Upper lobe of left lung (tissue), 6 donors: ENCODE measurements at regions not wholly inside any gene's neighbourhood (a gene's known extent, or its start where the extent isn't known, plus 50 kb on each side); places are given as distances from the start of the nearest gene placed in this dataset.

Experiments
- ATAC-seq, 2 donors: fragments of 200-7000 bp; cut with Tn5 transposase; one replicate each; pipeline ENCODE4 v1.9.1; 2022; ENCODE audit warnings: mild to moderate bottlenecking in 2 of 2, moderate library complexity in 2 of 2; ENCODE audit not compliant: low FRiP score in 2 of 2
- DNase-seq, 2 donors: peaks; one replicate each; pipeline ENCODE4 v3.0.0-alpha.2; 2019 to 2020
- H3K27ac ChIP-seq, 4 donors: fragments of 200-600 bp; sonication (generic); one replicate each; pipeline ENCODE4 v1.5.1; 2016 to 2019
- H3K27me3 ChIP-seq, 4 donors: fragments of 200-600 bp; sonication (generic); one replicate each; pipeline ENCODE4 v1.5.1; 2017 to 2019
- H3K36me3 ChIP-seq, 4 donors: fragments of 200-600 bp; sonication (generic); one replicate each; pipeline ENCODE4 v1.5.1; 2016 to 2019
- H3K4me1 ChIP-seq, 4 donors: fragments of 200-600 bp; sonication (generic); one replicate each; pipeline ENCODE4 v1.5.1; 2018 to 2019
- H3K4me3 ChIP-seq, 4 donors: fragments of 200-600 bp; sonication (generic); one replicate each; pipeline ENCODE4 v1.5.1; 2017 to 2019; ENCODE audit warnings: mild to moderate bottlenecking in 2 of 4, moderate library complexity in 1 of 4
- H3K9me3 ChIP-seq, 4 donors: fragments of 200-600 bp; sonication (generic); one replicate each; pipeline ENCODE4 v1.5.1; 2018 to 2019
- EP300 ChIP-seq, 4 donors: sonication (generic); formaldehyde crosslinking; IDR thresholded peaks; one replicate each; pipeline ENCODE4 v1.5.1; 2017; ENCODE audit warnings: antibody characterized with exemption in 4 of 4, control low read depth in 2 of 4
- POLR2A ChIP-seq, 4 donors: fragments of 450-650 bp; IDR thresholded peaks; one replicate each; pipeline ENCODE4 v1.5.1; 2016 to 2017; ENCODE audit warnings: antibody characterized with exemption in 4 of 4, mild to moderate bottlenecking in 2 of 4
- POLR2AphosphoS5 ChIP-seq, 2 donors: sonication (generic); formaldehyde crosslinking; IDR thresholded peaks; one replicate each; pipeline ENCODE4 v1.5.1; 2017; ENCODE audit warnings: antibody characterized with exemption in 2 of 2
- WGBS, 2 donors: methylation state at CpG; one replicate each; pipeline ENCODE4 v1.1.5; 2017 to 2018; 5-methylcytosine and 5-hydroxymethylcytosine counted together
- TF ChIP-seq, protein P1 (sequence below), 6 experiments: fragments of 450-650 bp in 4 of 6; fragments of 200-600 bp in 2 of 6; sonication (generic) in 2 of 6; IDR thresholded peaks; one replicate each; pipeline ENCODE4 v1.5.1; 2016 to 2019; ENCODE audit warnings: antibody characterized with exemption in 6 of 6
- donor health status: DM: no; HTN: no; CAD: no; lungs with moderate emphysema.
- donor health status: DM: no; HTN: yes; CAD: no; lungs with severe emphysema.

DNA sequence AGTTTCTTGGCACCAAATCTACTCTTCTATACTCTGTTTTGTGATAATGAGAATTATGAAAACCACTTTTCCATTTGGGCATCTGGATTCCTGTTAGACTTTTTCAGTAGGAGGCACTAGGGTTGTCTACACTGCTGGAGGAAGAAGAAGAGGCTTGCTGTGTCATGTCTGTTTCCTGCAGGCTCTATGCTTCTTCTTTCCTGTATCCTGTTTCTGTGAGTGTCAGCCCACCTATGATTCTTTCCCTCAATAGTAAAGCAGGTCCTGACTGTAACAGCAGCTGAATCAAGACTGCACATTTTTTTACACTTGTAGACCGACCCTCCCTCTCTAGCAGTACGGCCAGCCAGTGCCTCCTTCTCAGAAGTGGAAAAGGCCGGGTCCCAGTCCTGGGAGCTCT lies 603.9 kb downstream of the HDGFL1 start:
- no peak overlapping the region for H3K27ac ChIP-seq
- no peaks in the 10 kb centered on the region for H3K27me3 ChIP-seq
- DNase-seq (no peak), ATAC-seq (no peak)
- TF ChIP-seq EP300 (IDR thresholded peaks at IDR 0.05) (no peak), POLR2AphosphoS5 (IDR thresholded peaks at IDR 0.05) (no peak), POLR2A (IDR thresholded peaks at IDR 0.05) (no peak)
- WGBS, 2 donors = 26 to 30% methylated on average over 3 of the region's 3 CpGs
- H3K4me3 ChIP-seq = no peak overlapping the region
- no peaks in the 10 kb centered on the region for H3K9me3 ChIP-seq
- H3K36me3 ChIP-seq = no peaks in the 10 kb centered on the region
- no peaks in the 10 kb centered on the region for H3K4me1 ChIP-seq

DNA sequence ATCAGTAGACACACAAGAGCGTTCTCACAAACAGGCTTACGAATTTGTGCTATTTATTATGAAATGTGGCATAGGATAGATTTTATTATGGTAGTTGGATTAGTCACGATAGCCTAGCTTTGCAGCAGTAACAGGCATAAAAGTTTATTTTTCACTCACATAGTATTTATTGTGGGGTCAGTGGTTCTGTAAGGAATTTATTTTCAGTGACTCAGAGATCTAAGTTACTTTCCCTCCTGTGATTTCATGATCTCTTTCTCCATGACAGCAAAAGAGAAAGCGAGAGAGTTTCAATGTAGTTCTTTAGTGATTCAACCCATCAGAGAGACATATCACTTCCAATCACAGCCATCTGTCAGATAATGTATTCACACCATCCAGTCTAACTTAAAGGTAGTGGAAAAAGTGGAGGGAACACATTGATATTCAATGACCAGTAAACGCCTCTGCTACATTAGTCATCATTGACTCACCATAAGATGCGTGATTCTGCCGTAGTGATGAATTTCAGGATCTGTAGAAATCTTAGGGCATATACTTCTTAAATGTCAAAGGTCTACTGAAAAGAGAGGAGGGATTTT lies 605.5 kb downstream of the HDGFL1 start:
- TF ChIP-seq, protein P1, sequence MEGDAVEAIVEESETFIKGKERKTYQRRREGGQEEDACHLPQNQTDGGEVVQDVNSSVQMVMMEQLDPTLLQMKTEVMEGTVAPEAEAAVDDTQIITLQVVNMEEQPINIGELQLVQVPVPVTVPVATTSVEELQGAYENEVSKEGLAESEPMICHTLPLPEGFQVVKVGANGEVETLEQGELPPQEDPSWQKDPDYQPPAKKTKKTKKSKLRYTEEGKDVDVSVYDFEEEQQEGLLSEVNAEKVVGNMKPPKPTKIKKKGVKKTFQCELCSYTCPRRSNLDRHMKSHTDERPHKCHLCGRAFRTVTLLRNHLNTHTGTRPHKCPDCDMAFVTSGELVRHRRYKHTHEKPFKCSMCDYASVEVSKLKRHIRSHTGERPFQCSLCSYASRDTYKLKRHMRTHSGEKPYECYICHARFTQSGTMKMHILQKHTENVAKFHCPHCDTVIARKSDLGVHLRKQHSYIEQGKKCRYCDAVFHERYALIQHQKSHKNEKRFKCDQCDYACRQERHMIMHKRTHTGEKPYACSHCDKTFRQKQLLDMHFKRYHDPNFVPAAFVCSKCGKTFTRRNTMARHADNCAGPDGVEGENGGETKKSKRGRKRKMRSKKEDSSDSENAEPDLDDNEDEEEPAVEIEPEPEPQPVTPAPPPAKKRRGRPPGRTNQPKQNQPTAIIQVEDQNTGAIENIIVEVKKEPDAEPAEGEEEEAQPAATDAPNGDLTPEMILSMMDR (IDR thresholded peaks at IDR 0.05) = no peak
- TF ChIP-seq POLR2AphosphoS5 (IDR thresholded peaks at IDR 0.05) (no peak), EP300 (IDR thresholded peaks at IDR 0.05) (no peak)
- H3K9me3 ChIP-seq = no peaks in the 10 kb centered on the region
- H3K36me3 ChIP-seq = no peaks in the 10 kb centered on the region
- H3K27ac ChIP-seq = no peak overlapping the region
- H3K4me3 ChIP-seq = no peak overlapping the region
- ATAC-seq (peak in 1 of 2 donors; percentile 50), DNase-seq (no peak)
- WGBS, 2 donors = 87 to 93% methylated on average over 7 of the region's 7 CpGs
- no peaks in the 10 kb centered on the region for H3K27me3 ChIP-seq
- no peaks in the 10 kb centered on the region for H3K4me1 ChIP-seq

DNA sequence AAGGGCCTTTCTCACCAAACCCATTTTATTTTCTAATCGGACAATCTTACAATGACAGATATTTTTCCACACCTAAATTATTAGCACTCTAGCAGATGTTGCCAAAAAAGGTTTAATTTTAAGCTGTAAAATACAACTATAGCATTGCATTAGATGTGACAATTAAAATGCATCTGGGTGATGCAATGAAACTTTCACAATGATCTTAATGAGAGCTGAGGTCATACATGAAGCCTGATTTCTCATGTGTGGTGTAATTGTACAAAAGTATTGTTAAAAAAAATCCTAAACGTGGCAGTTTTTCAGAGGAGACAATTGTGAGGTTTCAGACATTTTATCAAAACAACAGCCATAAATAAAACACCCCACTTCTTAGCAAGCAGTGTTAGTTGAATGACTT lies 606.0 kb downstream of the HDGFL1 start:
- H3K4me1 ChIP-seq = no peaks in the 10 kb centered on the region
- H3K27ac ChIP-seq = no peak overlapping the region
- no peak for ATAC-seq
- no peak overlapping the region for H3K4me3 ChIP-seq
- TF ChIP-seq, protein P1 (IDR thresholded peaks at IDR 0.05) = no peak
- no peak for TF ChIP-seq POLR2A (IDR thresholded peaks at IDR 0.05)
- no peak for TF ChIP-seq POLR2AphosphoS5 (IDR thresholded peaks at IDR 0.05)
- TF ChIP-seq EP300 (IDR thresholded peaks at IDR 0.05) = no peak
- no peaks in the 10 kb centered on the region for H3K27me3 ChIP-seq
- DNase-seq = no peak
- no peaks in the 10 kb centered on the region for H3K9me3 ChIP-seq
- WGBS, 2 donors = 65 to 69% methylated on average over 2 of the region's 2 CpGs
- no peaks in the 10 kb centered on the region for H3K36me3 ChIP-seq

DNA sequence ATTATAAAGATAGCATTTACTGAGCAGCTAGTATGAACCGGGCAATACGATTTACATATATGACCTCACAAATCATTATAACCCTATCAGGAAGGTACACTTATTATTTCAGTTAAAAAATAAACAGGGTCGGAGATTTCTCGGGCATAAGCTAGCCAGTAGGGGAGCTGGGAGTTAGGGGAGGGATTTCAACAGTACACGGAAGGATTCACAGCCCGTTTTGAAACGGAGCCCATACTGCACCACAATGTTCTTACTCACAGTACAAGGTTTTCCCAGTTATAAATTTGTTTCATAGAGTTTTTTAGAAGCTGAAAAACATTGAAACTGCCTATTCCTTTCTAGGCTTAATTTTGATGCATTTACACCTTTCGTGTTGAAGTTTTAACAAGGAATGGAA lies 607.1 kb downstream of the HDGFL1 start:
- no peak for ATAC-seq
- H3K9me3 ChIP-seq = no peaks in the 10 kb centered on the region
- WGBS, 2 donors = 88 to 89% methylated on average over 8 of the region's 8 CpGs

DNA sequence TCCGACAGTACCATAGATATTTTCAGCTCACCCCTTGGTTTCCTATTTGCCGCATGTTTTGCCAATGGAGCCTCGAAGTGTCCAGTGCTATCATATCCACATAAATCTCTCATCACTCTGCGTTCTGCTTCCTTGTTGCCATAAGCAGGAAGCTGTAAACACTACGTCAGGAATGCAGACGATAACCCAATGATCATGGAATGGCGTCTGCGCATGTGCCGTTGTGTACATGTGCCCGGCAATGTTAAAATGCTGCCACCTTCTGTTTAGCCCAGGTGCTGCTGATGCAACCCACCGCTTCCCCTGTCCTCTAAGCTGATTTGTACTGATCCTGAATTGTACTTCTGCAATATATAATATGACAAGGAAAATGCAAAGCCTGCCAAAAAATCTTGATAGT lies 607.5 kb downstream of the HDGFL1 start:
- H3K9me3 ChIP-seq = no peaks in the 10 kb centered on the region
- no peaks in the 10 kb centered on the region for H3K4me1 ChIP-seq
- no peak overlapping the region for H3K27ac ChIP-seq
- ATAC-seq = no peak
- 75 to 78% methylated on average over 11 of the region's 11 CpGs for WGBS, 2 donors
- H3K4me3 ChIP-seq = no peak overlapping the region
- no peak for TF ChIP-seq EP300 (IDR thresholded peaks at IDR 0.05)
- TF ChIP-seq POLR2A (IDR thresholded peaks at IDR 0.05) = no peak
- TF ChIP-seq, protein P1 (IDR thresholded peaks at IDR 0.05) = no peak
- no peak for DNase-seq
- H3K27me3 ChIP-seq = no peaks in the 10 kb centered on the region
- H3K36me3 ChIP-seq = no peaks in the 10 kb centered on the region

More for the DNA sequence above, 607.1 kb downstream of the HDGFL1 start:
- no peaks in the 10 kb centered on the region for H3K27me3 ChIP-seq
- TF ChIP-seq POLR2A (IDR thresholded peaks at IDR 0.05) (no peak), EP300 (IDR thresholded peaks at IDR 0.05) (no peak), POLR2AphosphoS5 (IDR thresholded peaks at IDR 0.05) (no peak)
- TF ChIP-seq, protein P1 (IDR thresholded peaks at IDR 0.05) = no peak
- H3K27ac ChIP-seq = no peak overlapping the region
- peak overlapping the region in 1 of 4 donors; percentile 1 for H3K4me3 ChIP-seq
- no peaks in the 10 kb centered on the region for H3K36me3 ChIP-seq
- H3K4me1 ChIP-seq = no peaks in the 10 kb centered on the region
- DNase-seq = no peak
